ENCODE measurements at regions not wholly inside any gene's neighbourhood (a gene's known extent, or its start where the extent isn't known, plus 50 kb on each side); places are given as distances from the start of the nearest gene placed in this dataset.

- no peak for TF ChIP-seq CTCF (conservative IDR thresholded peaks at IDR 0.05)
- no peak for TF ChIP-seq ZFX (IDR thresholded peaks at IDR 0.05)
Observed at GRCh38 chr10:36465604-36466379, 659.6 kb upstream of the ANKRD30A start.

Data from C4-2B (cell line).